ENCODE measurements at regions not wholly inside any gene's neighbourhood (a gene's known extent, or its start where the extent isn't known, plus 50 kb on each side); places are given as distances from the start of the nearest gene placed in this dataset.

DNA sequence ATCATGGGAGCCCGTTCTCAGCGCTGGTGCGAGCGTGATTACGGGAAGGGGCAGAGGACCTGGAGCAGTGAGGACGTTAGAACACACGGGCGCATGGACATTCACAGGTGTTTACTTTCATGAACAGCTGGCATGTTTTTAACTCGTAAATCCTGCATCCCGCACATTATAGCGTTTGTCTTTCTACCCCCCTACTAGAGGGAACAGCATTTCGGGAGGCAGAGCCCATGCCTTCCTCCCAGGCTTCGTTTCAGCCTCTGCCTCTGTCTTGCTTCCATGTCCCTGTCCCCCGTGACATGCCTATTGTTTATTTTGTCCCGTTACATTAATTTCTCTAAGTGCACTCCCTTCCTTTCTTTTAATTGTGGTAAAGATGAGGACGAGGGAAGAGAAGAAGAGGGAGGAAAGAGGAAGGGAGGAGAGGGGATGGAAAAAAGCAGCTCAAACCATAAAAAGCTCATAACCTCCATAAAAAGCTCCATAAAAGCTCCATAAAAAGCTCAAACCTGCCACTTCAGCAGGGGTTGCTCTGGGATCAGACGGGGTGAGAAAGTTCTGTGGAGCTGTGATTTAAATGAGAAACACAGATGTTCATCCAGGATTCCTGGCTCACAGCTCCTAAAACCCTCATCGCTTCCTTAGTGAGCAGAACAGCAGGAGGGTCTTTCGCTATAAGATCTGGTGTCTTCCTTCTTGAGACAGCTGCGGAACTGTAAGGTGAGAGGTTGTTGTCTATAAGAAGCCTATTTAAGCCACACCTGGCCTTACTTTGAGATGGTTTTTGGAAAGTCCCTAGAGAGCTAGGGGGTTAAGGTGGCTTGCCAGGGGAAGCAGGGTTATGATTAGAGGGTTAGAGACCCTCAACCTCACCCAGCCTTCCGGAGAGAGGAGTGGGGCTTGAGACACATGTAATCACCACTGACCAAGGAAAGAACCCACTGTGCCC is 66.6 kb upstream of the SNTG2 start:
- H3K4me1 Mint-ChIP-seq: no peaks in the 10 kb centered on the region
- no peak for ATAC-seq (replicated peaks)
- H3K27ac Mint-ChIP-seq: no peak overlapping the region
- H3K9me3 Mint-ChIP-seq: no peaks in the 10 kb centered on the region
- H3K4me3 Mint-ChIP-seq: no peak overlapping the region
- H3K27me3 Mint-ChIP-seq: peaks cover 15% of the 10 kb centered on the region
- no peaks in the 10 kb centered on the region for H3K36me3 Mint-ChIP-seq (ENCODE audit: low read depth)

GRCh38 chr2:883260-883802 is 67.3 kb upstream of the SNTG2 start:
- no peaks in the 10 kb centered on the region for H3K36me3 Mint-ChIP-seq (ENCODE audit: low read depth)
- no peak for ATAC-seq (replicated peaks)
- no peaks in the 10 kb centered on the region for H3K4me1 Mint-ChIP-seq
- peaks cover 20% of the 10 kb centered on the region for H3K27me3 Mint-ChIP-seq
- H3K9me3 Mint-ChIP-seq: no peaks in the 10 kb centered on the region
- H3K4me3 Mint-ChIP-seq: no peak overlapping the region
- H3K27ac Mint-ChIP-seq: no peak overlapping the region

GRCh38 chr2:881204-881918 is 69.3 kb upstream of the SNTG2 start:
- ATAC-seq (replicated peaks): no peak
- H3K4me1 Mint-ChIP-seq: no peaks in the 10 kb centered on the region
- H3K9me3 Mint-ChIP-seq: no peaks in the 10 kb centered on the region
- no peak overlapping the region for H3K4me3 Mint-ChIP-seq
- H3K27me3 Mint-ChIP-seq: peaks cover 20% of the 10 kb centered on the region
- H3K27ac Mint-ChIP-seq: no peak overlapping the region
- no peaks in the 10 kb centered on the region for H3K36me3 Mint-ChIP-seq (ENCODE audit: low read depth)

GRCh38 chr2:880201-880970 is 70.3 kb upstream of the SNTG2 start:
- Mint-ChIP-seq H3K4me1 (no peaks in the 10 kb centered on the region), H3K4me3 (no peak overlapping the region), H3K27ac (no peak overlapping the region), H3K9me3 (no peaks in the 10 kb centered on the region), H3K27me3 (peaks cover 20% of the 10 kb centered on the region), H3K36me3 (ENCODE audit: low read depth) (no peaks in the 10 kb centered on the region)
- ATAC-seq (replicated peaks): no peak

DNA sequence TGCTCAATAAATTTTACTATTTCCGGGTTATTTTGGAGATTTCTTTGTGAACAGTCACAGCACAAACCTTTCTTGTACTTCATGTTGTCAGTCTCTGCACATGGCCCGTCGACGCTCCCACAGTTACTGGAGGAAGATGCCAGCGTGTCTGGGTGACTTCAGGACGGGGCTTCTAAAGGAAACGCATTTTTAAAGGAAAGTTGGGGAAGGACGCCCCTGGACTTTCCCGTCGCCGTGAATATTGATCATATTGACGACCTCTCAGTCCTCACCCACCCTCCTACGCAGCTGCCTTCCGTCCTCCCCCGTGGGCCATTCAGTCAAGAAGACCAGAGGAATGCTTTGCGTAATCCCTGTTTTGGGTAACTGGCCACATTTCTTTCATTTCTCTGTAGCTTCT is 71.1 kb upstream of the SNTG2 start:
- H3K9me3 Mint-ChIP-seq: no peaks in the 10 kb centered on the region
- H3K4me1 Mint-ChIP-seq: no peaks in the 10 kb centered on the region
- H3K27me3 Mint-ChIP-seq: peaks cover 15% of the 10 kb centered on the region
- ATAC-seq (replicated peaks): no peak
- no peak overlapping the region for H3K4me3 Mint-ChIP-seq
- H3K27ac Mint-ChIP-seq: no peak overlapping the region
- H3K36me3 Mint-ChIP-seq (ENCODE audit: low read depth): no peaks in the 10 kb centered on the region

- no peak overlapping the region for H3K4me3 Mint-ChIP-seq
- H3K27ac Mint-ChIP-seq: no peak overlapping the region
- no peak for ATAC-seq (replicated peaks)
- H3K27me3 Mint-ChIP-seq: peaks cover 11% of the 10 kb centered on the region
- no peaks in the 10 kb centered on the region for H3K4me1 Mint-ChIP-seq
- H3K9me3 Mint-ChIP-seq: no peaks in the 10 kb centered on the region
- no peaks in the 10 kb centered on the region for H3K36me3 Mint-ChIP-seq (ENCODE audit: low read depth)
Observed at GRCh38 chr2:878245-878930, 72.3 kb upstream of the SNTG2 start.

DNA sequence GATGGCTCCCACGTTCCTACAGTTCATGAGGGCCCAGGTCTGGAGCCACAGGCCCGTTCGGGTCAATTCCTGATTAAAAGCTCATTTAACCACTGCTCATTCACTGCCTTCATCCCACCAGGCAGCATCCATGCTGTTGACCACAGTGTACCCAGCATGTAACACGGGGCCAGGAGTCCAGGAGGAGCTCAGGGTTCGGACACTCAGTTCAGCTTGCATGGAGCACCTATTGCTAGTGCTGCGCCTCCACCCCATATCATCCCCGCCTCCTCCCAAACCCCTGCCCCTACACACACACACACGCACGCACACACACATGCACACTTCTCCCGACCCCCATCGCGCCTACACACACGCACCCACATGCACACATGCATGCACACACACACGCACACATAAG is 72.9 kb upstream of the SNTG2 start:
- Mint-ChIP-seq H3K36me3 (ENCODE audit: low read depth) (no peaks in the 10 kb centered on the region), H3K4me1 (no peaks in the 10 kb centered on the region), H3K27me3 (peaks cover 9% of the 10 kb centered on the region), H3K9me3 (no peaks in the 10 kb centered on the region), H3K27ac (no peak overlapping the region), H3K4me3 (no peak overlapping the region)
- no peak for ATAC-seq (replicated peaks)

DNA sequence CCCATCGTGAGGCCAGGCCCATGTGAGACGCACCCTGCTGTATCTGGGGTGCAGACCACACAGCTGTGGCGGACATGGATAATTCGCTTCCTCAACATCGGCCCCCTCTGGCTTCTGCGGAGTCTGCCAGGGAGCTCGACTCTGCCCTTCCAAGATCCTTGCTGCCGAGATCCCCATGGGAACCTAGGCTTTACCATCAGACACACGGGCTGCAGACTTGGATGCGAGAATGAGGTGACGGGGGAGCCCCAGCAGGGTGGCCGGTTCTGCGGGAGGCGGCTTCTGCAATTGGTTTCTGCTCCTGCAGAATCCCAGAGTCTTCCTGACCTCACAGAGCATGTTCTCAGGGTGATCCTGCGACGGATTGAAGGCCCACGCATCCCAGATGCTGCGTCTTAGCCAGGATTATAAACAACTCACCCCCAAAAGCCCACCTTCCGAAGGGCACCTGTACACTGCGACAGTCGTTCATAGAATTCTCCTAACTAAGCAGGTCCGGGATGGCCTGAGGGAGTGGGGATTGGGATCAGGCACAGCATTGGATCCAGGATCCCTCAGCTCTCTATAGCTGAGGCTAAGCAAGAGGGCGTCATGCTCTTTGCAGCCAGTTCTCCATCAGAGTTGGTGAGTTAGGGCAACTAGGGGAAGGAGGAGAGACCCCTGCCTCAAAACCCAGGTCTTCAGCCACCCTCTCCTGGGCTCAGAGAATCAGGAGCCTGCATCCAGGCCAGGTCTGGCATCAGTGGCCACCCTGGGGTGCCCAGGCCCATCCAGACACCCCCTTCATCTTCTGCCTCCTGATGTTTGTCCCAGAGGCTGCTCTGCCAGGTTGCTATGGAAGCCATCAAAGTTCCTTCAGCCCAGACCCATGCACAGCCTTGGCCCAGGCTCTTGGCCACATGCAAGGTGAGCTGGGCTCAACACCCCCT is 74.7 kb upstream of the SNTG2 start:
- H3K4me3 Mint-ChIP-seq: no peak overlapping the region
- H3K9me3 Mint-ChIP-seq: no peaks in the 10 kb centered on the region
- no peak for ATAC-seq (replicated peaks)
- peaks cover 12% of the 10 kb centered on the region for H3K27me3 Mint-ChIP-seq
- H3K36me3 Mint-ChIP-seq (ENCODE audit: low read depth): no peaks in the 10 kb centered on the region
- no peaks in the 10 kb centered on the region for H3K4me1 Mint-ChIP-seq
- no peak overlapping the region for H3K27ac Mint-ChIP-seq

DNA sequence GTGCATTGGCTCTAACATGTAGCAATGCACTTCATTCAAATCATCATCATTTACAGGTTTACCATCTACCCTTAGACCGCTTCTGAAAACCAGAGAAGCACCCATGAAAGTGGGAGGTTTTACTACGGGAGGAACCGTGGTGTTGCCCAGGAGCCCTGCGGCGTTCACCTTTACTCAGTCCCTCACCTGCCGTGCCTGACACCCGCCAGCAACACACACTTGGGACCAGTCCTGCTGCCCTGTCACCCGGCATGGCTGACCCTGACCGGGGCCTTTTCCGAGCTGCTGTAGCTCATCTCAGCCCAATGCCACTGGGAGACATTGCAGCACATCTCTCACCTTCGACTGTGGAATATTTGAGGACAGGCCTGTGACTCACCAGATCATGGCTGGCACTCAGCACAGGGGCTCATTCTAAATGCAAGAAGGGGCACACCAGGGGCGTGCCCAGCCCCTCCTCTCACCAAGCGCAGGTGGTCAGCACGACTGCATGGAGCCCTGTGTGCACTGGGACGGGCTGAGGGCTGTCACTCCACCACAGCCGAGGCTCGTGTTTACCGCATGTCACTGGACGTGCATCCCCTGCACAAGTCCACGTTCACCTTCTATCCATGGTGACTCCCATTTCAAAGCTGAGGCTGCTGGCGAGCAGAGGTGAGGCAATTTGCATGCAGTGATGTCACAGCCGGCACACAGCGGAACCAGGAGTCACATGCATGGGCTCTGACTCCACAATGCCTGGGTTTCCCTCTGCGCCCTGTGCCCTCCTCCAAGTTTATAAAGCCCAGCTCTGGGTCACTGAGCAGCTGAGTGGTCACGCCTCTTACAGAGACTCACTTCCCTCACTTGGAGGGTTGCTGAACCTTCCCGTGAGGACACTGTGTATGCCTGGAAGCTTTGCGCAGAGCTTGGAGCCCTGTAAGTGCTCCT is 76.7 kb upstream of the SNTG2 start:
- ATAC-seq (replicated peaks): no peak
- H3K9me3 Mint-ChIP-seq: no peaks in the 10 kb centered on the region
- no peaks in the 10 kb centered on the region for H3K4me1 Mint-ChIP-seq
- no peak overlapping the region for H3K27ac Mint-ChIP-seq
- peaks cover 12% of the 10 kb centered on the region for H3K27me3 Mint-ChIP-seq
- H3K36me3 Mint-ChIP-seq (ENCODE audit: low read depth): no peaks in the 10 kb centered on the region
- H3K4me3 Mint-ChIP-seq: no peak overlapping the region

GRCh38 chr2:873027-873426 is 77.6 kb upstream of the SNTG2 start:
- Mint-ChIP-seq H3K9me3 (no peaks in the 10 kb centered on the region), H3K27me3 (peaks cover 7% of the 10 kb centered on the region), H3K27ac (no peak overlapping the region), H3K4me1 (no peaks in the 10 kb centered on the region), H3K36me3 (ENCODE audit: low read depth) (no peaks in the 10 kb centered on the region), H3K4me3 (no peak overlapping the region)
- ATAC-seq (replicated peaks): no peak

DNA sequence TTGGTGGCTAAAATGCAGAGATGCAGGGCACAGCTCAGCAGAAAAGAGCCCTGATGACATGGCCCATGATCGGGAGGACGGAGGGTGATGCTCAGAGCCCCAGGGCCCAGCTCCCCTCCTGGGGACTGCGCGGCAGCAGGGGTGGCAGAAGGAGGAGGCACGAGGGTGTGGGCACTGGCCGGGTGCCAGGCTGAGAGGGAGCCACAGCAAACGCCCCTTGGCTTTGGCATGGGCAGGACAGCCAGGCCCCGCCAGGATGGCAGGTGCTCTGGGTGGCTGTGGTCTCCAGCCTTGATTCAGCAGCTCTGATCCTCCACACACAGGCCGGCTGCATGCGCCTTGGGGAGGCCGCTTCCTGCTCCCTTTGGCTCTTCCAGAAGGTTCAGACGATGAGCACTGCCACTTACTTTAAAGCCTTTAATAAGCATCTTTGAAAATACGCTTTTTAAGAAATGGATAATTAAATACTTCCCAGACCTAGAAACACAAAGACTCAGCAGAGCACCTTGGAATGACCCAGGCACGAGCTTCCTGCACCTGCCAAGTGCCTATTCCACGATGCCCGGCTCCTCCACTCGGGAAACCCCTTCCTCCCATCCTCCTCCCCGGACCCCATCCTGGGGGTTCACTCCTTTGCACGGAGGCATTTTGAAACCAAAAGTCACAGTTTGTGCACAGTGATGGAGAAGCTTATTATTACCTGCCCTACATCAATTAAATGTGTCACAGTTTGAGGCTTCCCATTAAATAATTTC is 78.5 kb upstream of the SNTG2 start:
- no peaks in the 10 kb centered on the region for H3K4me1 Mint-ChIP-seq
- no peak overlapping the region for H3K4me3 Mint-ChIP-seq
- H3K36me3 Mint-ChIP-seq (ENCODE audit: low read depth): no peaks in the 10 kb centered on the region
- H3K9me3 Mint-ChIP-seq: no peaks in the 10 kb centered on the region
- no peak for ATAC-seq (replicated peaks)
- H3K27ac Mint-ChIP-seq: no peak overlapping the region
- peaks cover 7% of the 10 kb centered on the region for H3K27me3 Mint-ChIP-seq

GRCh38 chr2:871175-871727 is 79.4 kb upstream of the SNTG2 start:
- peaks cover 7% of the 10 kb centered on the region for H3K4me1 Mint-ChIP-seq
- ATAC-seq (replicated peaks): no peak
- no peaks in the 10 kb centered on the region for H3K36me3 Mint-ChIP-seq (ENCODE audit: low read depth)
- no peak overlapping the region for H3K4me3 Mint-ChIP-seq
- H3K27ac Mint-ChIP-seq: no peak overlapping the region
- peaks cover 7% of the 10 kb centered on the region for H3K27me3 Mint-ChIP-seq
- H3K9me3 Mint-ChIP-seq: no peaks in the 10 kb centered on the region

Measured in activated T-helper 17 cell treated with anti-CD3 and anti-CD28 coated beads, Interleukin-2, amount 50 U/mL, for 72 hours (primary cell).